HEK293 (cell line): ENCODE measurements at regions not wholly inside any gene's neighbourhood (a gene's known extent, or its start where the extent isn't known, plus 50 kb on each side); places are given as distances from the start of the nearest gene placed in this dataset.

Source experiments
- ZNF76 ChIP-seq: fragments of 450-650 bp; formaldehyde crosslinking; IDR thresholded peaks from 2 replicates; pipeline ENCODE4; 2016; ENCODE audit warnings: low read depth, missing biosample characterization, missing genetic modification characterization, borderline replicate concordance
- TF ChIP-seq, protein P1 (sequence below): fragments of 450-650 bp; formaldehyde crosslinking; IDR thresholded peaks from 2 replicates; pipeline ENCODE4 v1.5.1; 2016; ENCODE audit warnings: missing biosample characterization, missing genetic modification characterization
- TF ChIP-seq, protein P2 (sequence below): fragments of 450-650 bp; formaldehyde crosslinking; IDR thresholded peaks from 2 replicates; pipeline ENCODE4 v1.5.1; 2016; ENCODE audit warnings: missing biosample characterization, missing genetic modification characterization

DNA sequence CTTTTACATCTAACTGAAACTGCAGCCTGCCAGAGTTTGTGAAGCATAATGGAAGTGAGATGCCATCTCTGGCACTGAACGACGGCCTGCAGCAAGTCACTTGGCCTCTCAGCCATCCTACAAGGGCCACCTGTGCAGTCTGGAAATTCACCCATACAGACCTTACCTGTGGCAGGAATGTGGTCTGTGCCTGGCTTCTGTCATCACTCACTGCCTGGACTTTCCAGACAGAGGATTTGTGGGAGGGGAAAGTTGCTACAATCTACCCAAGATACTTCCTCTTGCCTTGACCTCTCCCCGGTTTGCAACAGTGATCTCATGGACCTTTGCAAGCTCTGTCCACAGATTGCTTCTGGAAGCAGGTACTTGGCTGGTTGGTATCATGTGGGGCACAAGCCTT lies 58.4 kb upstream of the ATP1B1 start:
- TF ChIP-seq, protein P1, sequence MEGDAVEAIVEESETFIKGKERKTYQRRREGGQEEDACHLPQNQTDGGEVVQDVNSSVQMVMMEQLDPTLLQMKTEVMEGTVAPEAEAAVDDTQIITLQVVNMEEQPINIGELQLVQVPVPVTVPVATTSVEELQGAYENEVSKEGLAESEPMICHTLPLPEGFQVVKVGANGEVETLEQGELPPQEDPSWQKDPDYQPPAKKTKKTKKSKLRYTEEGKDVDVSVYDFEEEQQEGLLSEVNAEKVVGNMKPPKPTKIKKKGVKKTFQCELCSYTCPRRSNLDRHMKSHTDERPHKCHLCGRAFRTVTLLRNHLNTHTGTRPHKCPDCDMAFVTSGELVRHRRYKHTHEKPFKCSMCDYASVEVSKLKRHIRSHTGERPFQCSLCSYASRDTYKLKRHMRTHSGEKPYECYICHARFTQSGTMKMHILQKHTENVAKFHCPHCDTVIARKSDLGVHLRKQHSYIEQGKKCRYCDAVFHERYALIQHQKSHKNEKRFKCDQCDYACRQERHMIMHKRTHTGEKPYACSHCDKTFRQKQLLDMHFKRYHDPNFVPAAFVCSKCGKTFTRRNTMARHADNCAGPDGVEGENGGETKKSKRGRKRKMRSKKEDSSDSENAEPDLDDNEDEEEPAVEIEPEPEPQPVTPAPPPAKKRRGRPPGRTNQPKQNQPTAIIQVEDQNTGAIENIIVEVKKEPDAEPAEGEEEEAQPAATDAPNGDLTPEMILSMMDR (tag by site-specific recombination), result no peak
- TF ChIP-seq ZNF76 (tag by site-specific recombination), result no peak
- TF ChIP-seq, protein P2, sequence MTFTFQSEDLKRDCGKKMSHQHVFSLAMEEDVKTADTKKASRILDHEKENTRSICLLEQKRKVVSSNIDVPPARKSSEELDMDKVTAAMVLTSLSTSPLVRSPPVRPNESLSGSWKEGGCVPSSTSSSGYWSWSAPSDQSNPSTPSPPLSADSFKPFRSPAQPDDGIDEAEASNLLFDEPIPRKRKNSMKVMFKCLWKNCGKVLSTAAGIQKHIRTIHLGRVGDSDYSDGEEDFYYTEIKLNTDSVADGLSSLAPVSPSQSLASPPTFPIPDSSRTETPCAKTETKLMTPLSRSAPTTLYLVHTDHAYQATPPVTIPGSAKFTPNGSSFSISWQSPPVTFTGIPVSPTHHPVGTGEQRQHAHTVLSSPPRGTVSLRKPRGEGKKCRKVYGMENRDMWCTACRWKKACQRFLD (tag by site-specific recombination), result no peak
